ENCODE measurements at regions not wholly inside any gene's neighbourhood (a gene's known extent, or its start where the extent isn't known, plus 50 kb on each side); places are given as distances from the start of the nearest gene placed in this dataset.

- no peak for TF ChIP-seq CTCF (IDR thresholded peaks at IDR 0.05; ENCODE audit: insufficient read depth, low read length)
- no peak for TF ChIP-seq POLR2AphosphoS5 (IDR thresholded peaks at IDR 0.05; ENCODE audit: low read depth)
These were observed 1502.9 kb downstream of the CDH11 start for GRCh38 chr16:63618896-63619485.

Measured in HL-60 (cell line).